EL (cell line): ENCODE measurements at regions not wholly inside any gene's neighbourhood (a gene's known extent, or its start where the extent isn't known, plus 50 kb on each side); places are given as distances from the start of the nearest gene placed in this dataset.

Source experiments
- DNase-seq: peaks from one replicate; pipeline ENCODE4 v3.0.0-alpha.2; 2016

GRCh38 chrX:23540532-23540931 lies 126.8 kb upstream of the PRDX4 start:
- DNase-seq, result no peak

GRCh38 chrX:23548164-23548563 lies 119.1 kb upstream of the PRDX4 start:
- DNase-seq, result peak; percentile 19

- DNase-seq, result no peak
These were observed 115.0 kb upstream of the PRDX4 start for GRCh38 chrX:23552303-23552702.

GRCh38 chrX:23554304-23554703 lies 113.0 kb upstream of the PRDX4 start:
- DNase-seq, result peak; percentile 10

- no peak for DNase-seq
These were observed 110.2 kb upstream of the PRDX4 start for GRCh38 chrX:23557070-23557469.

- no peak for DNase-seq
These were observed 107.3 kb upstream of the PRDX4 start for GRCh38 chrX:23559975-23560374.

- no peak for DNase-seq
These were observed 96.5 kb upstream of the PRDX4 start for GRCh38 chrX:23570674-23571343.

- no peak for DNase-seq
These were observed 92.0 kb upstream of the PRDX4 start for GRCh38 chrX:23575281-23575680.

- DNase-seq, result peak; percentile 1
These were observed 89.2 kb upstream of the PRDX4 start for GRCh38 chrX:23578079-23578478.

- no peak for DNase-seq
These were observed 77.8 kb upstream of the PRDX4 start for GRCh38 chrX:23589496-23589895.

GRCh38 chrX:23592741-23593140 lies 74.6 kb upstream of the PRDX4 start:
- DNase-seq, result no peak

GRCh38 chrX:23598575-23598974 lies 68.7 kb upstream of the PRDX4 start:
- DNase-seq, result no peak

GRCh38 chrX:23603501-23603900 lies 63.8 kb upstream of the PRDX4 start:
- no peak for DNase-seq

- DNase-seq, result no peak
These were observed 56.8 kb upstream of the PRDX4 start for GRCh38 chrX:23610495-23610894.

GRCh38 chrX:23612846-23613245 lies 54.4 kb upstream of the PRDX4 start:
- no peak for DNase-seq

GRCh38 chrX:23616361-23616760 lies 50.9 kb upstream of the PRDX4 start:
- DNase-seq, result peak; percentile 8
